SK-N-SH (cell line): ENCODE measurements at regions not wholly inside any gene's neighbourhood (a gene's known extent, or its start where the extent isn't known, plus 50 kb on each side); places are given as distances from the start of the nearest gene placed in this dataset.

ENCODE experiments used
- CTCF ChIA-PET: fragments of 300-600, 350-600 bp; formaldehyde crosslinking; extraction: SDS; loops from one replicate; lab custom pipeline; 2021; lab: Yijun Ruan, JAX
- POLR2A ChIA-PET: fragments of 350-600 bp; sonication (Branson Sonifier 250); formaldehyde crosslinking; extraction: SDS; loops from one replicate; lab custom pipeline; 2020; ENCODE audit warnings: antibody characterized with exemption, inconsistent platforms; lab: Yijun Ruan, JAX
- DNase-seq: peaks from one replicate; pipeline ENCODE4 v3.0.0; 2012
- H2AFZ ChIP-seq: fragments of 200-600 bp; sonication (generic); 2 replicates; pipeline ENCODE4 v1.8.1; 2016; ENCODE audit warnings: antibody characterized with exemption, mild to moderate bottlenecking, low read depth
- H3F3A ChIP-seq: fragments of 200-600 bp; sonication (generic); replicated peaks from 2 replicates; pipeline ENCODE3; 2016; ENCODE audit warnings: antibody characterized with exemption, mild to moderate bottlenecking; ENCODE audit not compliant: insufficient read depth
- H3K27ac ChIP-seq, 2 experiments: fragments of 200-500 bp in 1 of 2; fragments of 200-600 bp in 1 of 2; sonication (Bioruptor generic) in 1 of 2; sonication (generic), shearing (Covaris generic) in 1 of 2; 2 replicates each; pipeline versions ENCODE4 v1.5.1 to v1.6.1; 2014 to 2016; ENCODE audit warnings: low read depth in 2 of 2, inconsistent platforms in 1 of 2, low read length in 1 of 2, mild to moderate bottlenecking in 1 of 2, mixed read lengths in 1 of 2
- H3K27me3 ChIP-seq: fragments of 200-600 bp; sonication (generic), shearing (Covaris generic); 2 replicates; pipeline ENCODE4 v1.6.1; 2016; ENCODE audit warnings: mixed run types; ENCODE audit not compliant: insufficient read depth
- H3K36me3 ChIP-seq, 2 experiments: fragments of 200-500 bp in 1 of 2; fragments of 200-600 bp in 1 of 2; sonication (Bioruptor generic) in 1 of 2; sonication (generic) in 1 of 2; replicated peaks in 1 of 2; 2 replicates each; pipeline versions ENCODE3 to v1.5.1; 2014 to 2016; ENCODE audit warnings: low read length in 1 of 2, mild to moderate bottlenecking in 1 of 2; ENCODE audit not compliant: insufficient read depth in 2 of 2, control insufficient read depth in 1 of 2
- H3K4me1 ChIP-seq, 2 experiments: fragments of 200-500 bp in 1 of 2; fragments of 200-600 bp in 1 of 2; sonication (Bioruptor generic) in 1 of 2; sonication (generic), shearing (Covaris generic) in 1 of 2; 2 replicates each; pipeline versions ENCODE4 v1.5.1 to v1.6.1; 2014 to 2016; ENCODE audit warnings: low read depth in 1 of 2, low read length in 1 of 2, mixed run types in 1 of 2; ENCODE audit not compliant: insufficient read depth in 2 of 2, control insufficient read depth in 1 of 2
- H3K4me2 ChIP-seq: fragments of 200-600 bp; sonication (generic), shearing (Covaris generic); 2 replicates; pipeline ENCODE4 v1.6.1; 2017; ENCODE audit warnings: mixed run types
- H3K4me3 ChIP-seq, 2 experiments: fragments of 200-500 bp in 1 of 2; fragments of 200-600 bp in 1 of 2; sonication (Bioruptor generic) in 1 of 2; sonication (generic), shearing (Covaris generic) in 1 of 2; 2 replicates each; pipeline versions ENCODE4 v1.5.1 to v1.8.1; 2014 to 2016; ENCODE audit warnings: low read depth in 2 of 2, inconsistent platforms in 1 of 2, low read length in 1 of 2, mild to moderate bottlenecking in 1 of 2, mixed read lengths in 1 of 2, moderate library complexity in 1 of 2
- H3K79me2 ChIP-seq: fragments of 200-600 bp; sonication (generic); 2 replicates; pipeline ENCODE4 v1.8.1; 2017; ENCODE audit warnings: mild to moderate bottlenecking; ENCODE audit not compliant: insufficient read depth
- H3K9ac ChIP-seq: fragments of 200-600 bp; sonication (generic); 2 replicates; pipeline ENCODE4 v1.6.1; 2017; ENCODE audit warnings: mixed run types
- H3K9me2 ChIP-seq: fragments of 200-600 bp; sonication (generic); 2 replicates; pipeline ENCODE4 v1.6.1; 2017; ENCODE audit warnings: mixed run types
- H3K9me3 ChIP-seq: fragments of 200-600 bp; sonication (generic); 2 replicates; pipeline ENCODE4 v1.6.1; 2017; ENCODE audit warnings: mixed run types, mild to moderate bottlenecking, moderate library complexity
- H4K20me1 ChIP-seq: fragments of 200-600 bp; sonication (generic); 2 replicates; pipeline ENCODE4 v1.6.1; 2017; ENCODE audit warnings: mild to moderate bottlenecking, mixed run types; ENCODE audit not compliant: insufficient read depth
- CHD2 ChIP-seq: fragments of 150-350 bp; IDR thresholded peaks from 2 replicates; pipeline ENCODE4 v1.6.1; 2018; ENCODE audit warnings: low read length; ENCODE audit not compliant: partially characterized antibody
- ELF1 ChIP-seq: IDR thresholded peaks from 2 replicates; pipeline ENCODE4 v1.4.0; 2012
- EP300 ChIP-seq, 2 experiments: IDR thresholded peaks; 2 replicates each; pipeline versions ENCODE4 v1.4.0 to v1.6.1; 2012; ENCODE audit warnings: borderline replicate concordance in 1 of 2, low read depth in 1 of 2, low read length in 1 of 2
- EZH2phosphoT487 ChIP-seq: fragments of 200-600 bp; sonication (generic); IDR thresholded peaks from 2 replicates; pipeline ENCODE4 v1.6.1; 2017; ENCODE audit warnings: low read depth, mixed run types, mild to moderate bottlenecking, antibody characterized with exemption, moderate library complexity, borderline replicate concordance
- FOXM1 ChIP-seq: IDR thresholded peaks from 2 replicates; pipeline ENCODE4 v1.4.0; 2012; ENCODE audit warnings: low read depth, mild to moderate bottlenecking
- GABPA ChIP-seq: IDR thresholded peaks from 2 replicates; pipeline ENCODE4 v1.4.0; 2012; ENCODE audit warnings: low read depth, mild to moderate bottlenecking
- MEF2A ChIP-seq: IDR thresholded peaks from 2 replicates; pipeline ENCODE4 v1.4.0; 2012; ENCODE audit warnings: low read depth, borderline replicate concordance
- RAD21 ChIP-seq: IDR thresholded peaks from 2 replicates; pipeline ENCODE4 v1.6.1; 2012; ENCODE audit warnings: mild to moderate bottlenecking, low read length
- RFX5 ChIP-seq: IDR thresholded peaks from 2 replicates; pipeline ENCODE4 v1.6.1; 2012; ENCODE audit warnings: mild to moderate bottlenecking, improper control_type of control experiment, low read length
- SIN3A ChIP-seq: IDR thresholded peaks from 2 replicates; pipeline ENCODE4 v1.6.1; 2012; ENCODE audit warnings: low read depth, mild to moderate bottlenecking, low read length, moderate library complexity, borderline replicate concordance
- SMC3 ChIP-seq: IDR thresholded peaks from 2 replicates; pipeline ENCODE4 v1.6.1; 2012; ENCODE audit warnings: low read depth, low read length, improper control_type of control experiment
- TAF1 ChIP-seq: IDR thresholded peaks from 2 replicates; pipeline ENCODE4 v1.6.1; 2012; ENCODE audit warnings: low read depth, mild to moderate bottlenecking, low read length, moderate library complexity, borderline replicate concordance
- WGBS: methylation state at CpG from one replicate; pipeline ENCODE4 v1.1.6; 2017; ENCODE audit warnings: low lambda C conversion rate; 5-methylcytosine and 5-hydroxymethylcytosine counted together
- TF ChIP-seq, protein P1 (sequence below): IDR thresholded peaks from 2 replicates; pipeline ENCODE4 v1.4.0; 2012; ENCODE audit warnings: low read depth
- TF ChIP-seq, protein P2 (sequence below): fragments of 200-600 bp; sonication (generic); IDR thresholded peaks from 2 replicates; pipeline ENCODE4 v1.6.1; 2017; ENCODE audit warnings: antibody characterized with exemption, mild to moderate bottlenecking, moderate library complexity
- TF ChIP-seq, protein P3 (sequence below): IDR thresholded peaks from 2 replicates; pipeline ENCODE4 v1.4.0; 2012; ENCODE audit warnings: low read depth, borderline replicate concordance

GRCh38 chr2:42922293-42922692 is 129.9 kb upstream of the HAAO start:
- TF ChIP-seq SIN3A: no peak
- no peak for TF ChIP-seq RFX5
- no peak for TF ChIP-seq ELF1
- TF ChIP-seq EP300 (IDR thresholded peaks at IDR 0.05; ENCODE audit: borderline replicate concordance in 1 of 2, low read depth in 1 of 2, low read length in 1 of 2): no peak
- no peak for TF ChIP-seq GABPA
- TF ChIP-seq, protein P1, sequence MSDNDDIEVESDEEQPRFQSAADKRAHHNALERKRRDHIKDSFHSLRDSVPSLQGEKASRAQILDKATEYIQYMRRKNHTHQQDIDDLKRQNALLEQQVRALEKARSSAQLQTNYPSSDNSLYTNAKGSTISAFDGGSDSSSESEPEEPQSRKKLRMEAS: no peak
- TF ChIP-seq, protein P2, sequence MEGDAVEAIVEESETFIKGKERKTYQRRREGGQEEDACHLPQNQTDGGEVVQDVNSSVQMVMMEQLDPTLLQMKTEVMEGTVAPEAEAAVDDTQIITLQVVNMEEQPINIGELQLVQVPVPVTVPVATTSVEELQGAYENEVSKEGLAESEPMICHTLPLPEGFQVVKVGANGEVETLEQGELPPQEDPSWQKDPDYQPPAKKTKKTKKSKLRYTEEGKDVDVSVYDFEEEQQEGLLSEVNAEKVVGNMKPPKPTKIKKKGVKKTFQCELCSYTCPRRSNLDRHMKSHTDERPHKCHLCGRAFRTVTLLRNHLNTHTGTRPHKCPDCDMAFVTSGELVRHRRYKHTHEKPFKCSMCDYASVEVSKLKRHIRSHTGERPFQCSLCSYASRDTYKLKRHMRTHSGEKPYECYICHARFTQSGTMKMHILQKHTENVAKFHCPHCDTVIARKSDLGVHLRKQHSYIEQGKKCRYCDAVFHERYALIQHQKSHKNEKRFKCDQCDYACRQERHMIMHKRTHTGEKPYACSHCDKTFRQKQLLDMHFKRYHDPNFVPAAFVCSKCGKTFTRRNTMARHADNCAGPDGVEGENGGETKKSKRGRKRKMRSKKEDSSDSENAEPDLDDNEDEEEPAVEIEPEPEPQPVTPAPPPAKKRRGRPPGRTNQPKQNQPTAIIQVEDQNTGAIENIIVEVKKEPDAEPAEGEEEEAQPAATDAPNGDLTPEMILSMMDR: no peak
- TF ChIP-seq FOXM1: no peak
- TF ChIP-seq MEF2A: no peak
- no peak for TF ChIP-seq SMC3
- no peak for TF ChIP-seq TAF1
- TF ChIP-seq CHD2: no peak
- no peak for TF ChIP-seq EZH2phosphoT487
- TF ChIP-seq, protein P3, sequence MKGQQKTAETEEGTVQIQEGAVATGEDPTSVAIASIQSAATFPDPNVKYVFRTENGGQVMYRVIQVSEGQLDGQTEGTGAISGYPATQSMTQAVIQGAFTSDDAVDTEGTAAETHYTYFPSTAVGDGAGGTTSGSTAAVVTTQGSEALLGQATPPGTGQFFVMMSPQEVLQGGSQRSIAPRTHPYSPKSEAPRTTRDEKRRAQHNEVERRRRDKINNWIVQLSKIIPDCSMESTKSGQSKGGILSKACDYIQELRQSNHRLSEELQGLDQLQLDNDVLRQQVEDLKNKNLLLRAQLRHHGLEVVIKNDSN: no peak
- TF ChIP-seq RAD21: no peak
- Histone ChIP-seq H3K4me3 (no peak overlapping the region), H3K4me1 (peaks cover 39 to 43% of the 10 kb centered on the region in 2 experiments), H2AFZ (no peak overlapping the region), H3K27me3 (no peaks in the 10 kb centered on the region), H3F3A (peaks cover 11% of the 10 kb centered on the region), H3K36me3 (no peaks in the 10 kb centered on the region), H3K9me2 (no peaks in the 10 kb centered on the region), H3K4me2 (no peak overlapping the region), H3K27ac (no peak overlapping the region), H3K9ac (no peak overlapping the region), H3K79me2 (no peaks in the 10 kb centered on the region), H4K20me1 (no peaks in the 10 kb centered on the region), H3K9me3 (no peaks in the 10 kb centered on the region)
- CTCF ChIA-PET: interaction anchor here (1.0 to 3.2 kb wide), 5 partner anchors 10 to 619 kb away, joined by 3 to 19 read pairs (median 8); no protein-coding TSS in a partner anchor
- POLR2A ChIA-PET: interaction anchor here (1.1 kb wide), 1 partner anchor 113 kb away, joined by 4 read pairs; no protein-coding TSS in a partner anchor
- 94% methylated on average over 2 of the region's 2 CpGs for WGBS
- no peak for DNase-seq

DNA sequence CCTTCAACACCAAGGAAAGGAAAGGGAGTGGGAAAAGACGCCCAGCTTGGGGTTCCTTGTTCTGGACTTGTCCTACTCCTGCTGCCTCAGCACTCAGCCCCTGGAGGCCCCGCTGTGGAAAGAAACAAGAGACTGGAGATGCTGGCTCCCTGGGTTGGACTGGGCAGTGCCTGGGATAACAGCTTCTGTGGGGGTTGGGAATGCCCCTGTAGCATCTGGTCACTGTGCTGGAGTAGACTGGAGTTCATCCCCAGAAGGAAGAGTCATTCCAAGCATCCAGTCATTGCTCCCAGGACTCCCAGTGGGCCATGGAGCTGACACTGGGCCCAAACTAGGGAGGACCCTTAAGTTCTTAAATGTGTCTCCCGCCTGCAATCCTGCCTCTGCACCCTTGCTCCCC is 129.3 kb upstream of the HAAO start:
- WGBS: 87% methylated on average over 3 of the region's 3 CpGs

More for the DNA sequence above, 129.3 kb upstream of the HAAO start:
- Histone ChIP-seq H3K9ac (no peak overlapping the region), H3K9me2 (no peaks in the 10 kb centered on the region), H3K4me1 (peaks cover 37 to 39% of the 10 kb centered on the region in 2 experiments), H4K20me1 (no peaks in the 10 kb centered on the region), H3K36me3 (no peaks in the 10 kb centered on the region), H3K4me2 (no peak overlapping the region), H3K4me3 (no peak overlapping the region), H3K27ac (no peak overlapping the region), H3F3A (peaks cover 11% of the 10 kb centered on the region), H2AFZ (no peak overlapping the region), H3K27me3 (no peaks in the 10 kb centered on the region), H3K9me3 (no peaks in the 10 kb centered on the region), H3K79me2 (no peaks in the 10 kb centered on the region)
- ChIA-PET CTCF (interaction anchor here (1.0 to 3.2 kb wide), 4 partner anchors 10 to 94 kb away, joined by 3 to 19 read pairs (median 8); no protein-coding TSS in a partner anchor), POLR2A (no interaction called here)
- no peak for TF ChIP-seq TAF1
- DNase-seq: no peak
